ENCODE measurements at regions not wholly inside any gene's neighbourhood (a gene's known extent, or its start where the extent isn't known, plus 50 kb on each side); places are given as distances from the start of the nearest gene placed in this dataset.

- no peak for DNase-seq (ENCODE audit: low read depth, low spot score)
- no peak overlapping the region for H3K4me3 ChIP-seq (ENCODE audit: low read length)
These were observed 123.5 kb downstream of the MBD2 start for GRCh38 chr18:54100920-54101470.

GRCh38 chr18:54100466-54100865, 124.0 kb downstream of the MBD2 start:
- DNase-seq (ENCODE audit: low read depth, low spot score), result no peak
- no peak overlapping the region for H3K4me3 ChIP-seq (ENCODE audit: low read length)

GRCh38 chr18:54094474-54094873, 130.0 kb downstream of the MBD2 start:
- DNase-seq (ENCODE audit: low read depth, low spot score), result no peak
- no peak overlapping the region for H3K4me3 ChIP-seq (ENCODE audit: low read length)

DNA sequence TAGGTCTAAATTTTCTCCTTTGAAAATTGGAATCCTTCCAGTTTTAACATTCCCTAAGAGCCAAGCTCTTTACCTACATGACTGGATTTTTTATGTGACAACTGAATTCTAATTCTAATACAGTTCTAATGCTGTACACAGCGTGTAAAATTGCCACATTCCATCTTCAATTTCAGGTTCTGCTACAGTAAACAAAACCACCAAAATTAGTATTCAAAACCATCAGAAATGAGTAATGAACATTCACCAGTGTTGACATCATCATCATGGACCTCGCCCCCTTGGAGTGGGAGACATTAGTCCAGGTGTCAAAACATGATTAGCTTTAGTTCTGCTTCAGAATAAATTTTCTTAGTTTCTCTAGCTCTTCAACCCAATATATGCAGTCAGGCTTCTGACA, 133.6 kb downstream of the MBD2 start:
- H3K4me3 ChIP-seq (ENCODE audit: low read length), result no peak overlapping the region
- no peak for DNase-seq (ENCODE audit: low read depth, low spot score)

- DNase-seq (ENCODE audit: low read depth, low spot score), result peak; percentile 12
- no peak overlapping the region for H3K4me3 ChIP-seq (ENCODE audit: low read length)
These were observed 134.6 kb downstream of the MBD2 start for GRCh38 chr18:54089749-54090459.

DNA sequence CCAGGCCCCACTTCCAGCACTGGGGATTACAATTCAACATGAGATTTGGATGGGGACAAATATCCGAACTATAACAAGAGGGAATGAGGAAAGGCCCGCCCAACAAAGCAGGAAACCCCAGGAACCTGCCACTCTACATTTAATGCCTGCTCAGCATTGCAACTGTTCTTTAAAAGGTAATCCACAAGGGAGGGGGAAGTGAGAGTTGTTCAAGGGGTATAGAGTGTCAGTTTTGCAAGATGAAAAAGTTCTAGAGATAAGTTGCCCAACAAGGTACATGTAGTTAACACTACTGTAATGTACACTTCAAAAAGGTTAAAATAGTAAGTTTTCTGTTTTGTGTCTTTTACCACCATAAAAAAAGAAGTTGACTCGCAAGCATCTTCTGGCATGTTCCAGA, 137.6 kb downstream of the MBD2 start:
- DNase-seq (ENCODE audit: low read depth, low spot score), result no peak

GRCh38 chr18:54086046-54086802, 138.2 kb downstream of the MBD2 start:
- H3K4me3 ChIP-seq (ENCODE audit: low read length), result no peak overlapping the region
- DNase-seq (ENCODE audit: low read depth, low spot score), result peak; percentile 80

More for the DNA sequence above, 137.6 kb downstream of the MBD2 start:
- no peak overlapping the region for H3K4me3 ChIP-seq (ENCODE audit: low read length)

DNA sequence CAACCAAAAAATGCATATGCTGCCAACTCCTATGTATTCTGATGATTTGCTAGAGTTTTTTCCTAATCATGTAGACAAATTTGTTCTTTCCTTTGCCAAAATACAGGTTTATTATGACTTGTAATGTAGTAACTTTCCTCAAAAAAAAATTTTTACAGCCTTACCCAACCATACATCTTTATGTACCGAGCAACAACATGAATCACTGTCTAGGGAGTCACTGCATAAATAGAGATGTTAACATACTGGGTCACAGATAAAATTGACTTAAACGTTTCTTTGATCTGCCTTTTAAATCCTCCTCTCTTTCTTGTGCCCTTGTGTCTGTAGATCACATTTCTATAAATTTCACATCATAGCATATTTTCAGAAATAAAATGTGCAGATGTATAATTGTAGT, 143.6 kb downstream of the MBD2 start:
- no peak overlapping the region for H3K4me3 ChIP-seq (ENCODE audit: low read length)
- DNase-seq (ENCODE audit: low read depth, low spot score), result no peak

DNA sequence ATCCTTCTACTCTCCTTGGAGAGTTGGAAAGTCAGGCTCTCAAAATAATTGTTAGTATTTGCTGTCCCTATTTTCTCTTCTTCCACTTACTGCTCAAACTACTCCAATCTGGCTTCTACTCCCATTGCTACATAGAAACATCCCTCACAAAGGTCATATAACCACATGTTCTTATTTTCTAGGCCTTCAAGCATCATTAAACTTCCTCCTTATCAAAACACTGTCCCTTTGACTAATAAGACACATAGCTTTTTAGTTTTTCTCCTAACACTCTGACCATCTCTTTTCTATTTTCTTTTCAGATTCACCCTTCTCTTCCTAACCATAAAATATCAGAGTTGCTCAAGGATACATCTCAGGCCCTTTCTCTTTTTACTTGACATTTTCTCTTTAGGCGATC, 148.3 kb downstream of the MBD2 start:
- no peak overlapping the region for H3K4me3 ChIP-seq (ENCODE audit: low read length)
- no peak for DNase-seq (ENCODE audit: low read depth, low spot score)

DNA sequence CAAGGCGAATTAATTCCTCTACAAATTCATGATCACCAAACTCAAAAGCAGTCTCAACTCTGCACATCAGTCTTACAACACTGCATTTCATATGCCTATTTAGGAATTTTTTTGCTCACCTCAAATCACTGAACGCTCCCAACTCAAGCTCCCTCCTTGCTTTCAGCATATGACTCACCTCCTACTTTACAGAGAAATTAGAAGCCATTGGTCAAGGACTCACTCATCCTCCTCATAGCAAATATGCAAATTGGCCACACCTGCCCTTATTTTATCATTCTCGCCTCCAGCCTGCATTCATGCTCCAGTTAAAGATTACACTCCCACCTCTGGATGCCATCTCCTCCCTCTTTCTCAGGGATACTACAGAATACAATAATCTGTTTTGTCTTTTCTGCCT, 148.8 kb downstream of the MBD2 start:
- DNase-seq (ENCODE audit: low read depth, low spot score), result no peak
- no peak overlapping the region for H3K4me3 ChIP-seq (ENCODE audit: low read length)

DNA sequence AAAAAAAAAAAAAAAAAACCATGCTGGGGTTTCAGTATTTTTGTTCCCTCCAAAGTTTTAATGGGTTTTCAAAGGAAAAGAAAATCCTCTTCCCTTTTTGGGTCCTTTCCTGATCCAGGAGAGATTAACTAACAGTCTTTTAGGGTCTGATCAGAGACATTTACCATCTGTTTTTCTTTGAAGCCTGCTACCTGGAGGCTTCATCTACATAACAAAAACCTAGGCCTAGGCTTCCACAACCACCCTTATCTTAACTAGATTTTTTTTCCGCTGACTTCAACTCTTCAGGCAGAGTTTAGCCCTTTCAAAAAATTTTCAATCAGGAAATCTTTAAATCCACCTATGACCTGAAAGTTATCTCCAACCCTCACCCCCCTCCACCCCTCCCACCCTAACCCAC, 154.7 kb downstream of the MBD2 start:
- no peak overlapping the region for H3K4me3 ChIP-seq (ENCODE audit: low read length)
- no peak for DNase-seq (ENCODE audit: low read depth, low spot score)

DNA sequence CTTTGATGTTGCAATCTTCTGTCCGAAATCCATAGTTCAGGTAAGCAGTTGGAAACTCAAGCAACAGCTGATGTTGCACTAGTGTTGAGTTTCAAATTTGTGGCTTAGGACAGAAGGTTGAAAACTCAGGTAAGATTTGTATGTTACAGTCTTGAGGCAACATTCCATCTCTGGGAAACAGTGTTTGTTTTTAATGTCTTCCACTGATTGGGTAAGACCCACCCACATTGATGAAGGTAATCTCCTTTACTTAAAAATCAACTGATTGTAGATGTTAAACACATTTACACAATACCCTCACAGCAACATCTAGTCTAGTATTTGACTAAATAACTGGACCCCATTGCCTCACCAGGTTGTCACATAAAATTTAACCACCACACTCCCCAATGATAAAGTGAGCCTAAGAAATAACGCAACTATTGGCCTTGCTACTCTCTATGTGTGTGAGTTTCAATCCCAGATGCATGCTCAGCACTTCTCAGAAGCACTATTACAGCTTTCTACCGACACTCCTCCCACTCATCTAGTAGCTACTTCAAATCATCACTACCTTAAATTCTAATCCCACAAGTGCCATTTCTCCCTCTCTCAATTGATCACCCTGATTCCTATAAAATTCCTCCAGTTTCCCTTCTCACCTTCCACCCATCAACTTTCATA, 164.0 kb downstream of the MBD2 start:
- no peak for DNase-seq (ENCODE audit: low read depth, low spot score)
- H3K4me3 ChIP-seq (ENCODE audit: low read length), result no peak overlapping the region

DNA sequence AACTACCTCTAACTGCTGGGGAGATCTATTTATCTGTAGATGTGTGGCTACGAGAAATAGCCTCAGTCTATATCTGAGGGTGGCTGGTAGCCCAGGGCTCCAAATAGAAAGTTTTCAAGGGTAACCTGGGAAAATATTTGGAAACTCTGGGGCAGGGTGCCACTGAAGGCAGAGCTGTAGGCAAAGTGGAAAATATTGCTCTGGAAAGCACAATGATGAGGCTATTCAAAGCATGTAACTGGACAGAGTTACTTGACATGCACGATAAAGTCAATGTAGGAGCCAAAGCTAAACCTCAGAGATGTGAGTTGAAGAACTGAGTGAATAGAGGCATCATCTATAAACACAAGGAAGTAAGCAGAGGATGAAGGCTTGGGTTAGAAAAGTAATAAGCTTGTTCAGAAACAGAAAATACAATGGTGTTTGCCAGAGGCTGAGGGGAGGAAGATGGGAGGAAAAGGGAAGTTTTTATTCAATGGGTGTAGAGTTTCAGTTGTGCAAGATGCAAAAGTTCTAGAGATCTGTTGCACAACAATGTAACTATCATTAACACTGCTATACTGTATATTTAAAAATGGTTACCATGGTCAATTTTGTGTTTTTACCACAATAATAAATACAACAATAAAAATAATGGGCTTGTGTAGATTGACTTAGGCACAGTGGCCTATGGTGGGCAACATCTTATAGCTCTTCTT, 171.6 kb downstream of the MBD2 start:
- no peak for DNase-seq (ENCODE audit: low read depth, low spot score)
- no peak overlapping the region for H3K4me3 ChIP-seq (ENCODE audit: low read length)

GRCh38 chr18:54052259-54052658, 172.2 kb downstream of the MBD2 start:
- no peak overlapping the region for H3K4me3 ChIP-seq (ENCODE audit: low read length)
- DNase-seq (ENCODE audit: low read depth, low spot score), result no peak

DNA sequence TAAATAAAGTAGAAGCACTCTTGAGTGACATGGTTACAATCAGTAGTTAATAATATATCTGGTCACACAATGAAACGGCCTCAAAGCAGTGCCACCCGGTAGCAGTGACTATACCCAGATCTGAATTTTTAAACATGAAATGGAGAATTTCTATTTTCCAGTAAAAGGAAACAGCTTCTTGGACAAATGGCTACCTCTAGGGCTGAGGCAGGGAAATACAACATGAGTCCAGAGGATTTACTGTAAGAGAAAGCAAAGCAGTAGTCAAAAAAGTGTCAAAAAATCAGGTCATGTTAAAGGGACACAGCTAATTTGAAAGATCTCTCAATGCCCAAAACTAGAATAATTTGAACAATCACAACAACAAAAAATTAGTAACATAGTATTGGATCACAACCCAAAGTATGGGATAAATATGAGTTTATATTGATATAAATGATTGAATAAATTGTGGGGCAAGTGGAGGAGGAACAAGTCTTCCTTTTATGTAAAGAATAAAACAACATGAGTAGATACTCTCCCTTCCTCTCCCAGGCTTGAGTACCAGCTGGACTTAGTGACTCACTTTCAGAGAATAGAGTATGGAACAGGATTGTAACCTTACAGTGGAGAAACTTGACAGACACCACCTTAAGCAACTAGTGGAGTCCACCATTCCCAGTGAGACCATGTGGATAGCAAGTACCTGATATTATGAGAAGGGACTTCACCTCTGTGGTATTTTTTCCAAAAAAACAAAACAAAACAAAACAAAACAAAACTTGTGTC, 180.8 kb downstream of the MBD2 start:
- no peak for DNase-seq (ENCODE audit: low read depth, low spot score)

DNA sequence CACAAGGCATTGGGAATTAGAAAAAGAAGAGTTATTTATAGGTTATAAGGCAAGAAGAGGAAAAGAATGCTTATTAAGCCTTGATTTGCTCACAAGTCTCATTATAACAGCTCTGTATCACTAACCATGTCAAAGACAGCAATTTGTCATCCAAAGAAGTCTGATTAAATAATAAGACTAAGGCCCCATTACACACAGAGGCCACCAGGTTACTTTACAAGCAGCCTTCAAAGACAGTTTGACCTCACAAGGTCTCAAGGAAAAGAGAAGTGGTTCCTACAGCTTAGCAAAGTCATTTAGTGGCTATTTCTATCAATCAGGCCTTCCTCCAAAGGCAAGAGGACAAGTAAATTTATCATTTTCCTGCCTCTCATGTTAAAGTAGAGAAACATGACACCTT, 188.5 kb downstream of the MBD2 start:
- H3K4me3 ChIP-seq (ENCODE audit: low read length), result no peak overlapping the region
- no peak for DNase-seq (ENCODE audit: low read depth, low spot score)

More for the DNA sequence above, 180.8 kb downstream of the MBD2 start:
- H3K4me3 ChIP-seq (ENCODE audit: low read length), result no peak overlapping the region

GRCh38 chr18:54033052-54033451, 191.4 kb downstream of the MBD2 start:
- DNase-seq (ENCODE audit: low read depth, low spot score), result no peak
- no peak overlapping the region for H3K4me3 ChIP-seq (ENCODE audit: low read length)

DNA sequence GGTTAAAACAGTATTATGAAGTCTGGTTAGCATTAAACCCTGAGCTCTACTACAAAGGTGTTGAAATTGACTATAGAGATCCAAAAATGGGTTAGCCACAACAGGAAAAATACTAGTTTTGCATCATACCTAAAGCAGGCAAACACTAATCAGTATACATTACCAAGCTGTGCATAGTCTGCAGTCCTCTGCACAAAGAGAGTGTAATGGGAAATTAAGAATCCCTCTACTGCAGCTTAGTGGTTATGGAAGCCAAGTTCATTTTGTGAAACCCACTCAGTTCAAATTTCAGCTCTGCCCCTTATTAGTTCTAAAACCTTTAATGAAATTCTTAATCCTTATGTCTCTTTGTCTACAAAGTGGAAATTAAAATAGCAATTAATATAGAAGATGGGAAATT, 192.1 kb downstream of the MBD2 start:
- no peak for DNase-seq (ENCODE audit: low read depth, low spot score)
- no peak overlapping the region for H3K4me3 ChIP-seq (ENCODE audit: low read length)

DNA sequence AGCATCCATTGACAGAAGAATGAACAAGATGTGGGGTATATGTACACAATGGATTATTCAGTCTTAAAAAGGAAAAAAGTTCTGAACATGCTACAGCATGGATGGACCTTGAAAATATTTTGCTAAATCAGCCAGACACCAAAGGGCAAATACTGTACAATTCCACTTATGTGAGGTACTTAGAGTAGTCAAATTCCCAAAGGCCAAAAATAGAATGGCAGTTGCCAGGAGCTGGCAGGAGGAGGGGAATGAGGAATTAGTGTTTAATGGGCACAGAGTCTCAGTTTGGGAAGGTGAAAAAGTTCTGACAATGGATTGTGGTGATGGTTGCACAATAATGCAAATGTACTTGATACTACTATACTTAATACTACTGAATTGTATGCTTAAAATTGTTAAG, 193.2 kb downstream of the MBD2 start:
- DNase-seq (ENCODE audit: low read depth, low spot score), result no peak
- no peak overlapping the region for H3K4me3 ChIP-seq (ENCODE audit: low read length)

Measured in Jurkat, Clone E6-1 (cell line).